ENCODE measurements at regions not wholly inside any gene's neighbourhood (a gene's known extent, or its start where the extent isn't known, plus 50 kb on each side); places are given as distances from the start of the nearest gene placed in this dataset.

DNA sequence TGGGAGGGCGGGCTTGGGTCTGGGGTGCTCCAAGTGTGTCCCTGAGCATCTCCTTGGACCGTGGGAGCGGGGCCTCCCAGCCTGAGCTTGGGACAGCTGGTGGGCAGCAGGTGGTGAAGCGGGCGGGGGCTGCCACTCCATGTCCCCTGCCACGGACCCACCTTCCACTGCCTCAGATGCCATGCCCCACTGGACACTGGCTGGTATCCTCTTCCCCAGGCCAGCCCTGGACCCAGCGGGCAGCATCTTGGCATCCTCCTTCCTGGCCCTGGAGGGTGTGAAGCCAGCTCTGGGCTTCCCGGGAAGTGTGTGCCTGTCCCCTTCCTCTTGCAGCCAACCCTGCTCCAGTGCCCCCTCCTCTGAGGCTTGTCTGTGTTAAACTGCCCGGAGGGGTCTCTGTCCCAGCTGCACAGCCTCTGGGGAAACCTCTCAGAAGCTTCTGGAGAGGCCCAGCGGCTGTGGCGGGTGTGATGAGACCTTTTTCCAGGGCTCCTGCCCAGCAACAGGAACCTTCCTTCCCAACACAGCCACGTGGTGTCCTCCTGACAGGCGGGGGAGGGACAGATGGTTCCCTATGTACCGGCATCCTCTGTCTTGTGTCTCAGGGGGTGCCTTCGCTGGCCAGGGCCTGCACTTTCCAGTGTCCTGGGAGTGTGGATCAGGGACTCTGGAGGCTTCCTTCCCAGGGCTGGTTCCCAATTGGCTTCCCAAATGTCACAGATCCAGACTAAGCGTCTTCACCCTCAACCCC lies 81.6 kb upstream of the DISP3 start:
- H3K79me2 ChIP-seq (ENCODE audit: insufficient read depth, low read length), result no peaks in the 10 kb centered on the region
- no peaks in the 10 kb centered on the region for H4K20me1 ChIP-seq (ENCODE audit: low read depth, low read length)
- H2AFZ ChIP-seq (ENCODE audit: low read depth, low read length, severe bottlenecking), result no peak overlapping the region
- no peak overlapping the region for H3K9ac ChIP-seq (ENCODE audit: low read length)
- no peak overlapping the region for H3K27ac ChIP-seq (ENCODE audit: low read depth, low read length)
- TF ChIP-seq, protein P1, sequence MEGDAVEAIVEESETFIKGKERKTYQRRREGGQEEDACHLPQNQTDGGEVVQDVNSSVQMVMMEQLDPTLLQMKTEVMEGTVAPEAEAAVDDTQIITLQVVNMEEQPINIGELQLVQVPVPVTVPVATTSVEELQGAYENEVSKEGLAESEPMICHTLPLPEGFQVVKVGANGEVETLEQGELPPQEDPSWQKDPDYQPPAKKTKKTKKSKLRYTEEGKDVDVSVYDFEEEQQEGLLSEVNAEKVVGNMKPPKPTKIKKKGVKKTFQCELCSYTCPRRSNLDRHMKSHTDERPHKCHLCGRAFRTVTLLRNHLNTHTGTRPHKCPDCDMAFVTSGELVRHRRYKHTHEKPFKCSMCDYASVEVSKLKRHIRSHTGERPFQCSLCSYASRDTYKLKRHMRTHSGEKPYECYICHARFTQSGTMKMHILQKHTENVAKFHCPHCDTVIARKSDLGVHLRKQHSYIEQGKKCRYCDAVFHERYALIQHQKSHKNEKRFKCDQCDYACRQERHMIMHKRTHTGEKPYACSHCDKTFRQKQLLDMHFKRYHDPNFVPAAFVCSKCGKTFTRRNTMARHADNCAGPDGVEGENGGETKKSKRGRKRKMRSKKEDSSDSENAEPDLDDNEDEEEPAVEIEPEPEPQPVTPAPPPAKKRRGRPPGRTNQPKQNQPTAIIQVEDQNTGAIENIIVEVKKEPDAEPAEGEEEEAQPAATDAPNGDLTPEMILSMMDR (IDR thresholded peaks at IDR 0.05; ENCODE audit: insufficient read depth, low read length, poor library complexity, severe bottlenecking), result no peak
- no peak for TF ChIP-seq EZH2phosphoT487 (conservative IDR thresholded peaks at IDR 0.05; ENCODE audit: low read length)
- H3K27me3 ChIP-seq (ENCODE audit: low read length), result no peaks in the 10 kb centered on the region
- no peaks in the 10 kb centered on the region for H3F3A ChIP-seq (ENCODE audit: insufficient read depth)
- no peak overlapping the region for H3K4me3 ChIP-seq (ENCODE audit: insufficient read depth, low read length, poor library complexity, severe bottlenecking)
- H3K9me3 ChIP-seq (ENCODE audit: insufficient read depth, low read length), result no peaks in the 10 kb centered on the region
- H3K9me2 ChIP-seq (replicated peaks; ENCODE audit: insufficient read depth, low read length), result no peaks in the 10 kb centered on the region
- no peaks in the 10 kb centered on the region for H3K36me3 ChIP-seq (ENCODE audit: low read length)
- H3K4me2 ChIP-seq (ENCODE audit: low read depth, low read length, poor library complexity, severe bottlenecking), result no peak overlapping the region

DNA sequence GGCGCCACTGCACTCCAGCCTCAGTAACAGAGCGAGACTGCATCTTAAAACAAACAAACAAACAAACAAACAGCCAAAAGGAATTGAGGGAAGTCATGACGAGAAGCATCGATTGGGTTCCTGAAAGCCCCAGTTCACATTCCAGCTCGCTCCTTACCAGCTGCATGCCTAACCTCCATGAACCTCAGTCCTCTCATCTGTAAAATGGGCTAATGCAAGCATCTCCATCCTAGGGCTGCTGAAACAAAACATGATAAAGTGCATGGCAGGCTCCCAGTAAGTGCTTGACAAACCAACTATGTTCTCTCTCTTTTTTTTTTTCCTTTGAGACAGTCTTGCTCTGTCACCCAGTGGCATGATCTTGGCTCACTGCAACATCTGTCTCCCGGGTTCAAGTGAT lies 79.7 kb upstream of the DISP3 start:
- Histone ChIP-seq H3K4me3 (ENCODE audit: insufficient read depth, low read length, poor library complexity, severe bottlenecking) (no peak overlapping the region), H3K4me2 (ENCODE audit: low read depth, low read length, poor library complexity, severe bottlenecking) (no peak overlapping the region), H3K9ac (ENCODE audit: low read length) (no peak overlapping the region), H3K27ac (ENCODE audit: low read depth, low read length) (no peak overlapping the region), H3K9me3 (ENCODE audit: insufficient read depth, low read length) (no peaks in the 10 kb centered on the region), H3K79me2 (ENCODE audit: insufficient read depth, low read length) (no peaks in the 10 kb centered on the region), H4K20me1 (ENCODE audit: low read depth, low read length) (no peaks in the 10 kb centered on the region), H3K9me2 (replicated peaks; ENCODE audit: insufficient read depth, low read length) (no peaks in the 10 kb centered on the region), H2AFZ (ENCODE audit: low read depth, low read length, severe bottlenecking) (no peak overlapping the region), H3F3A (ENCODE audit: insufficient read depth) (no peaks in the 10 kb centered on the region), H3K36me3 (ENCODE audit: low read length) (no peaks in the 10 kb centered on the region), H3K27me3 (ENCODE audit: low read length) (no peaks in the 10 kb centered on the region)
- no peak for TF ChIP-seq EZH2phosphoT487 (conservative IDR thresholded peaks at IDR 0.05; ENCODE audit: low read length)
- TF ChIP-seq, protein P1 (IDR thresholded peaks at IDR 0.05; ENCODE audit: insufficient read depth, low read length, poor library complexity, severe bottlenecking), result no peak

DNA sequence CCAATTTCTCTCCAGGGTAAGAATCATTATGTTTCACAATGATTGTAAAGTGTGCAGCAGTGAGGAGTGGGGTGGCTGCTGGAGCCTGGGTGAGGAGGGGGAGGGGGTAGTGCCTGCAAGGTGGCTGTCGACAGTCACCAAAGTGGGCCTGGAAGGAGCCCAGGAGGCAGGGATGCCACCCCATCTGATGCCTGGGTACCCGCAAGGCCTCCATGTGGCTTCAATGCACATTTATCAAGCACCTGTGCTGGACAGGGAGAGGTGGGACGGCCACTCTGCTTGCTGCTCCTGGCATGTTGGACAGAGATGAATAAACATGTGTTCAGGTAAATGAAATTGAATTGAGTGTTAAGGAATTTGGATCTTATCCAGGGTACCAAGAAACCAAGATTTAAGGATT lies 78.8 kb upstream of the DISP3 start:
- Histone ChIP-seq H3F3A (ENCODE audit: insufficient read depth) (no peaks in the 10 kb centered on the region), H3K9me3 (ENCODE audit: insufficient read depth, low read length) (no peaks in the 10 kb centered on the region), H3K9ac (ENCODE audit: low read length) (no peak overlapping the region), H3K4me2 (ENCODE audit: low read depth, low read length, poor library complexity, severe bottlenecking) (no peak overlapping the region), H3K36me3 (ENCODE audit: low read length) (no peaks in the 10 kb centered on the region), H3K27ac (ENCODE audit: low read depth, low read length) (no peak overlapping the region), H3K27me3 (ENCODE audit: low read length) (no peaks in the 10 kb centered on the region), H3K79me2 (ENCODE audit: insufficient read depth, low read length) (no peaks in the 10 kb centered on the region), H3K9me2 (replicated peaks; ENCODE audit: insufficient read depth, low read length) (no peaks in the 10 kb centered on the region), H3K4me3 (ENCODE audit: insufficient read depth, low read length, poor library complexity, severe bottlenecking) (no peak overlapping the region), H4K20me1 (ENCODE audit: low read depth, low read length) (no peaks in the 10 kb centered on the region), H2AFZ (ENCODE audit: low read depth, low read length, severe bottlenecking) (no peak overlapping the region)
- TF ChIP-seq, protein P1 (IDR thresholded peaks at IDR 0.05; ENCODE audit: insufficient read depth, low read length, poor library complexity, severe bottlenecking), result no peak
- TF ChIP-seq EZH2phosphoT487 (conservative IDR thresholded peaks at IDR 0.05; ENCODE audit: low read length), result no peak
